K562 (cell line): ENCODE measurements at regions not wholly inside any gene's neighbourhood (a gene's known extent, or its start where the extent isn't known, plus 50 kb on each side); places are given as distances from the start of the nearest gene placed in this dataset.

ENCODE experiments used
- ARID1B ChIP-seq: fragments of 450-650 bp; IDR thresholded peaks from 2 replicates; pipeline ENCODE4 v1.6.1; 2016; ENCODE audit warnings: antibody characterized with exemption, mild to moderate bottlenecking, inconsistent platforms
- ARID2 ChIP-seq: fragments of 450-650 bp; IDR thresholded peaks from 2 replicates; pipeline ENCODE4 v1.6.1; 2017; ENCODE audit warnings: antibody characterized with exemption, mild to moderate bottlenecking
- CC2D1A ChIP-seq: fragments of 450-650 bp; IDR thresholded peaks from 2 replicates; pipeline ENCODE4 v1.6.1; 2017; ENCODE audit warnings: mild to moderate bottlenecking
- DPF2 ChIP-seq: fragments of 450-650 bp; IDR thresholded peaks from 2 replicates; pipeline ENCODE4 v1.6.1; 2016
- GATA2 ChIP-seq: sonication (generic); formaldehyde crosslinking; IDR thresholded peaks from 2 replicates; pipeline ENCODE4 v1.4.0; 2020; ENCODE audit warnings: mild to moderate bottlenecking, missing genetic modification reagents
- KLF16 ChIP-seq: IDR thresholded peaks from 2 replicates; pipeline ENCODE4 v1.6.1; 2016; ENCODE audit warnings: antibody characterized with exemption
- NCOR1 ChIP-seq: fragments of 450-650 bp; IDR thresholded peaks from 2 replicates; pipeline ENCODE4 v1.6.1; 2016; ENCODE audit warnings: mild to moderate bottlenecking, moderate library complexity
- PHB2 ChIP-seq: fragments of 450-650 bp; IDR thresholded peaks from 2 replicates; pipeline ENCODE4 v1.6.1; 2017; ENCODE audit warnings: low read depth
- PHF8 ChIP-seq: fragments of 200-600 bp; sonication (generic); IDR thresholded peaks from 2 replicates; pipeline ENCODE4 v1.6.1; 2012; ENCODE audit warnings: mixed run types, mild to moderate bottlenecking, inconsistent platforms, low read length, moderate library complexity, borderline replicate concordance
- POLR2B ChIP-seq: fragments of 450-650 bp; IDR thresholded peaks from 2 replicates; pipeline ENCODE4 v1.6.1; 2018; ENCODE audit warnings: low read depth; ENCODE audit not compliant: partially characterized antibody
- RCOR1 ChIP-seq, 2 experiments: IDR thresholded peaks; 2 replicates each; pipeline ENCODE4 v1.6.1; 2012; ENCODE audit warnings: low read depth in 2 of 2, low read length in 2 of 2, borderline replicate concordance in 1 of 2, improper control_type of control experiment in 1 of 2
- SMAD4 ChIP-seq: fragments of 250-450 bp; sonication (Bioruptor Pico); conservative IDR thresholded peaks from 2 replicates; pipeline ENCODE4 v1.8.0; 2021; ENCODE audit warnings: inconsistent platforms, mild to moderate bottlenecking, moderate library complexity
- ZBTB17 ChIP-seq: fragments of 450-650 bp; formaldehyde crosslinking; IDR thresholded peaks from 2 replicates; pipeline ENCODE4 v1.4.0; 2020; ENCODE audit warnings: mild to moderate bottlenecking
- ZNF263 ChIP-seq: sonication (generic); formaldehyde crosslinking; IDR thresholded peaks from 2 replicates; pipeline ENCODE4 v1.8.0; 2022; ENCODE audit warnings: mild to moderate bottlenecking, missing genetic modification reagents, borderline replicate concordance
- ZNF324 ChIP-seq: fragments of 250-450 bp; sonication (Bioruptor Pico); IDR thresholded peaks from 2 replicates; pipeline ENCODE4 v1.4.0; 2020; ENCODE audit warnings: mild to moderate bottlenecking
- TF ChIP-seq, protein P1 (sequence below): fragments of 450-650 bp; formaldehyde crosslinking; IDR thresholded peaks from 2 replicates; pipeline ENCODE4 v1.4.0; 2022; ENCODE audit warnings: missing genetic modification characterization
- TF ChIP-seq, protein P2 (sequence below): fragments of 250-450 bp; sonication (Bioruptor Pico); IDR thresholded peaks from 2 replicates; pipeline ENCODE4 v1.8.0; 2022; ENCODE audit warnings: inconsistent platforms
- TF ChIP-seq, protein P3 (sequence below): fragments of 250-450 bp; sonication (Bioruptor Pico); IDR thresholded peaks from 2 replicates; pipeline ENCODE4 v1.4.0; 2020; ENCODE audit warnings: mild to moderate bottlenecking, moderate library complexity

DNA sequence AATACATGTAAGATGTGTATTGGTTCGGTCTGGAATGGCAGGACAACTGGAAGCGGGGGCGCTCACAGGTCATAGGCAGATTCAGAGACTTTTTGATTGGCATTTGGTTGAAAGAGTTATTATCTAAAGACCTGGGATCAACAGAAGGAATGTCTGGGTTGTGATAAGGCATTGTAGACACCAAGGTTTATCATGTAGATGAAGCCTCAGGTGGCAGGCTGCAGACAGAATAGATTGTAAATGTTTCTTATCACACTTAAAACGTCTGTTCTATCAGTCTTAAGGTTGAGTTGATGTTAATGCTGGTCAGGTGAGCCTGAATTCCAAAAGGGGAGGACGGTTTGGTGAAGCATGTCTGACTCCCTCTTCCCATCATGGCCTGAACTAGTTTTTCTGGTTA, 295.9 kb upstream of the PROK2 start (continued):
- TF ChIP-seq, protein P1, sequence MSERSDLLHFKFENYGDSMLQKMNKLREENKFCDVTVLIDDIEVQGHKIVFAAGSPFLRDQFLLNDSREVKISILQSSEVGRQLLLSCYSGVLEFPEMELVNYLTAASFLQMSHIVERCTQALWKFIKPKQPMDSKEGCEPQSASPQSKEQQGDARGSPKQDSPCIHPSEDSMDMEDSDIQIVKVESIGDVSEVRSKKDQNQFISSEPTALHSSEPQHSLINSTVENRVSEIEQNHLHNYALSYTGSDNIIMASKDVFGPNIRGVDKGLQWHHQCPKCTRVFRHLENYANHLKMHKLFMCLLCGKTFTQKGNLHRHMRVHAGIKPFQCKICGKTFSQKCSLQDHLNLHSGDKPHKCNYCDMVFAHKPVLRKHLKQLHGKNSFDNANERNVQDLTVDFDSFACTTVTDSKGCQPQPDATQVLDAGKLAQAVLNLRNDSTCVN, result no peak
- TF ChIP-seq ARID2 (no peak), NCOR1 (peak; percentile 90), ARID1B (peak; percentile 92), DPF2 (peak; percentile 49; the same call in 1 of the 2 replicates), RCOR1 (IDR thresholded peaks at IDR 0.05; ENCODE audit: borderline replicate concordance in 1 of 2, low read depth in 2 of 2, low read length in 2 of 2) (peak in 1 of 2 experiments; percentile 52; a peak in 1 of 4 replicates), ZBTB17 (no peak), POLR2B (no peak), KLF16 (peak; percentile 88), SMAD4 (CRISPR knock-in tag) (peak; percentile 95), PHB2 (peak; percentile 70; the same call in 1 of the 2 replicates), CC2D1A (0 out of 2 replicates have a peak, but pooled peaks have one; percentile 43), GATA2 (CRISPR knock-in tag) (peak; percentile 28; the same call in 1 of the 2 replicates), ZNF324 (no peak), PHF8 (no peak), ZNF263 (peak; percentile 69; the same call in 1 of the 2 replicates)
- TF ChIP-seq, protein P2, sequence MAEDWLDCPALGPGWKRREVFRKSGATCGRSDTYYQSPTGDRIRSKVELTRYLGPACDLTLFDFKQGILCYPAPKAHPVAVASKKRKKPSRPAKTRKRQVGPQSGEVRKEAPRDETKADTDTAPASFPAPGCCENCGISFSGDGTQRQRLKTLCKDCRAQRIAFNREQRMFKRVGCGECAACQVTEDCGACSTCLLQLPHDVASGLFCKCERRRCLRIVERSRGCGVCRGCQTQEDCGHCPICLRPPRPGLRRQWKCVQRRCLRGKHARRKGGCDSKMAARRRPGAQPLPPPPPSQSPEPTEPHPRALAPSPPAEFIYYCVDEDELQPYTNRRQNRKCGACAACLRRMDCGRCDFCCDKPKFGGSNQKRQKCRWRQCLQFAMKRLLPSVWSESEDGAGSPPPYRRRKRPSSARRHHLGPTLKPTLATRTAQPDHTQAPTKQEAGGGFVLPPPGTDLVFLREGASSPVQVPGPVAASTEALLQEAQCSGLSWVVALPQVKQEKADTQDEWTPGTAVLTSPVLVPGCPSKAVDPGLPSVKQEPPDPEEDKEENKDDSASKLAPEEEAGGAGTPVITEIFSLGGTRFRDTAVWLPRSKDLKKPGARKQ (CRISPR knock-in tag), result no peak
- TF ChIP-seq, protein P3, sequence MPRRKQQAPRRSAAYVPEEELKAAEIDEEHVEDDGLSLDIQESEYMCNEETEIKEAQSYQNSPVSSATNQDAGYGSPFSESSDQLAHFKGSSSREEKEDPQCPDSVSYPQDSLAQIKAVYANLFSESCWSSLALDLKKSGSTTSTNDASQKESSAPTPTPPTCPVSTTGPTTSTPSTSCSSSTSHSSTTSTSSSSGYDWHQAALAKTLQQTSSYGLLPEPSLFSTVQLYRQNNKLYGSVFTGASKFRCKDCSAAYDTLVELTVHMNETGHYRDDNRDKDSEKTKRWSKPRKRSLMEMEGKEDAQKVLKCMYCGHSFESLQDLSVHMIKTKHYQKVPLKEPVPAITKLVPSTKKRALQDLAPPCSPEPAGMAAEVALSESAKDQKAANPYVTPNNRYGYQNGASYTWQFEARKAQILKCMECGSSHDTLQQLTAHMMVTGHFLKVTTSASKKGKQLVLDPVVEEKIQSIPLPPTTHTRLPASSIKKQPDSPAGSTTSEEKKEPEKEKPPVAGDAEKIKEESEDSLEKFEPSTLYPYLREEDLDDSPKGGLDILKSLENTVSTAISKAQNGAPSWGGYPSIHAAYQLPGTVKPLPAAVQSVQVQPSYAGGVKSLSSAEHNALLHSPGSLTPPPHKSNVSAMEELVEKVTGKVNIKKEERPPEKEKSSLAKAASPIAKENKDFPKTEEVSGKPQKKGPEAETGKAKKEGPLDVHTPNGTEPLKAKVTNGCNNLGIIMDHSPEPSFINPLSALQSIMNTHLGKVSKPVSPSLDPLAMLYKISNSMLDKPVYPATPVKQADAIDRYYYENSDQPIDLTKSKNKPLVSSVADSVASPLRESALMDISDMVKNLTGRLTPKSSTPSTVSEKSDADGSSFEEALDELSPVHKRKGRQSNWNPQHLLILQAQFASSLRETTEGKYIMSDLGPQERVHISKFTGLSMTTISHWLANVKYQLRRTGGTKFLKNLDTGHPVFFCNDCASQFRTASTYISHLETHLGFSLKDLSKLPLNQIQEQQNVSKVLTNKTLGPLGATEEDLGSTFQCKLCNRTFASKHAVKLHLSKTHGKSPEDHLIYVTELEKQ (CRISPR knock-in tag), result no peak
